H9 (cell line): ENCODE measurements at regions not wholly inside any gene's neighbourhood (a gene's known extent, or its start where the extent isn't known, plus 50 kb on each side); places are given as distances from the start of the nearest gene placed in this dataset.

Source experiments
- DNase-seq: peaks from one replicate; pipeline ENCODE4 v3.0.0-alpha.2; 2017
- H2AFZ ChIP-seq: one replicate; pipeline ENCODE4 v1.6.1; 2013; ENCODE audit warnings: mild to moderate bottlenecking, low read length, control low read depth, moderate library complexity
- H2AK5ac ChIP-seq: 2 replicates; pipeline ENCODE4 v1.6.1; 2013; ENCODE audit warnings: low read length, control low read depth, mixed read lengths; ENCODE audit not compliant: insufficient read length
- H2BK120ac ChIP-seq: one replicate; pipeline ENCODE4 v1.6.1; 2013; ENCODE audit warnings: low read depth, mild to moderate bottlenecking, low read length, control low read depth, inconsistent platforms; ENCODE audit not compliant: poor library complexity, severe bottlenecking
- H2BK12ac ChIP-seq: 2 replicates; pipeline ENCODE4 v1.6.1; 2013; ENCODE audit warnings: low read length, control low read depth, mixed read lengths, low read depth; ENCODE audit not compliant: insufficient read length
- H2BK15ac ChIP-seq: 2 replicates; pipeline ENCODE4 v1.6.1; 2013; ENCODE audit warnings: low read depth, low read length, control low read depth
- H2BK20ac ChIP-seq: one replicate; pipeline ENCODE4 v1.6.1; 2013; ENCODE audit warnings: low read depth, mild to moderate bottlenecking, low read length, control low read depth, inconsistent platforms; ENCODE audit not compliant: poor library complexity, severe bottlenecking
- H2BK5ac ChIP-seq: 2 replicates; pipeline ENCODE4 v1.6.1; 2013; ENCODE audit warnings: low read length, control low read depth, mixed read lengths; ENCODE audit not compliant: insufficient read length
- H3K14ac ChIP-seq: 2 replicates; pipeline ENCODE4 v1.6.1; 2013; ENCODE audit warnings: low read length, control low read depth; ENCODE audit not compliant: insufficient read depth
- H3K18ac ChIP-seq: 2 replicates; pipeline ENCODE4 v1.6.1; 2013; ENCODE audit warnings: low read depth, mild to moderate bottlenecking, mixed read lengths, low read length, control low read depth; ENCODE audit not compliant: insufficient read length
- H3K23ac ChIP-seq: 2 replicates; pipeline ENCODE4 v1.6.1; 2013; ENCODE audit warnings: low read length, control low read depth, mixed read lengths, low read depth; ENCODE audit not compliant: insufficient read length
- H3K23me2 ChIP-seq: 2 replicates; pipeline ENCODE4 v1.6.1; 2013; ENCODE audit warnings: low read depth, mild to moderate bottlenecking, mixed read lengths, low read length, control low read depth; ENCODE audit not compliant: insufficient read length, poor library complexity, severe bottlenecking
- H3K27ac ChIP-seq: 2 replicates; pipeline ENCODE4 v1.5.1; 2013; ENCODE audit warnings: low read length, control low read depth, mixed read lengths, low read depth; ENCODE audit not compliant: insufficient read length
- H3K27me3 ChIP-seq: 2 replicates; pipeline ENCODE4 v1.6.1; 2013; ENCODE audit warnings: low read length, control low read depth, inconsistent platforms; ENCODE audit not compliant: insufficient read depth
- H3K4ac ChIP-seq: 2 replicates; pipeline ENCODE4 v1.6.1; 2013; ENCODE audit warnings: low read depth, mild to moderate bottlenecking, control low read depth, inconsistent platforms, low read length, moderate library complexity
- H3K4me1 ChIP-seq: 2 replicates; pipeline ENCODE4 v1.6.1; 2013; ENCODE audit warnings: low read length, control low read depth, inconsistent platforms; ENCODE audit not compliant: insufficient read depth
- H3K4me2 ChIP-seq: 2 replicates; pipeline ENCODE4 v1.6.1; 2013; ENCODE audit warnings: low read length, control low read depth, mixed read lengths; ENCODE audit not compliant: insufficient read length, insufficient read depth
- H3K56ac ChIP-seq: 2 replicates; pipeline ENCODE4 v1.6.1; 2013; ENCODE audit warnings: low read depth, mild to moderate bottlenecking, mixed read lengths, low read length, control low read depth; ENCODE audit not compliant: insufficient read length
- H3K79me1 ChIP-seq: 2 replicates; pipeline ENCODE4 v1.6.1; 2013; ENCODE audit warnings: low read depth, mild to moderate bottlenecking, moderate library complexity, low read length, control low read depth, inconsistent platforms; ENCODE audit not compliant: insufficient read depth, poor library complexity, severe bottlenecking
- H3K79me2 ChIP-seq: 2 replicates; pipeline ENCODE4 v1.6.1; 2013; ENCODE audit warnings: low read length, control low read depth, inconsistent platforms; ENCODE audit not compliant: insufficient read depth
- H3K9ac ChIP-seq: 2 replicates; pipeline ENCODE4 v1.6.1; 2013; ENCODE audit warnings: low read length, control low read depth, mixed read lengths; ENCODE audit not compliant: insufficient read length; ENCODE audit errors: extremely low read depth
- H3K9me3 ChIP-seq: one replicate; pipeline ENCODE4 v1.6.1; 2013; ENCODE audit warnings: low read depth, low read length, inconsistent platforms; ENCODE audit not compliant: control insufficient read depth
- H3T11ph ChIP-seq: one replicate; pipeline ENCODE4 v1.6.1; 2013; ENCODE audit warnings: mild to moderate bottlenecking, low read length, control low read depth, inconsistent platforms
- H4K20me1 ChIP-seq: one replicate; pipeline ENCODE4 v1.6.1; 2013; ENCODE audit not compliant: control insufficient read depth, insufficient read length, insufficient read depth
- H4K5ac ChIP-seq: 2 replicates; pipeline ENCODE4 v1.6.1; 2013; ENCODE audit warnings: low read depth, mild to moderate bottlenecking, mixed read lengths, low read length, control low read depth; ENCODE audit not compliant: insufficient read length
- H4K8ac ChIP-seq: replicated peaks from 2 replicates; pipeline ENCODE4 v1.6.1; 2013; ENCODE audit warnings: low read length, control low read depth, mixed read lengths, low read depth; ENCODE audit not compliant: insufficient read length
- H4K91ac ChIP-seq: 2 replicates; pipeline ENCODE4 v1.6.1; 2013; ENCODE audit warnings: low read depth, mild to moderate bottlenecking, moderate library complexity, mixed read lengths, low read length, control low read depth; ENCODE audit not compliant: insufficient read length
- H3K27ac Mint-ChIP-seq, 3 experiments: 2 replicates in 2 of 3; 3 replicates in 1 of 3; pipeline ENCODE4 v1.8.0; 2020 to 2021; ENCODE audit warnings: mixed read lengths in 3 of 3, mild to moderate bottlenecking in 1 of 3, moderate library complexity in 1 of 3
- H3K27me3 Mint-ChIP-seq: 2 replicates; pipeline ENCODE4 v1.8.0; 2021; ENCODE audit warnings: low read depth, mild to moderate bottlenecking, moderate library complexity, mixed read lengths
- H3K36me3 Mint-ChIP-seq, 3 experiments: 2 replicates in 2 of 3; 3 replicates in 1 of 3; pipeline ENCODE4 v1.8.0; 2020 to 2021; ENCODE audit warnings: low read depth in 3 of 3, mixed read lengths in 3 of 3; ENCODE audit not compliant: insufficient read depth in 1 of 3
- H3K4me1 Mint-ChIP-seq, 2 experiments: 2 replicates each; pipeline ENCODE4 v1.8.0; 2020; ENCODE audit warnings: mixed read lengths in 2 of 2
- H3K4me3 Mint-ChIP-seq, 2 experiments: 2 replicates in 1 of 2; 3 replicates in 1 of 2; pipeline ENCODE4 v1.8.0; 2020 to 2021; ENCODE audit warnings: mild to moderate bottlenecking in 2 of 2, mixed read lengths in 2 of 2, moderate library complexity in 1 of 2
- H3K9me3 Mint-ChIP-seq, 2 experiments: 2 replicates in 1 of 2; 3 replicates in 1 of 2; pipeline ENCODE4 v1.8.0; 2020; ENCODE audit warnings: mild to moderate bottlenecking in 2 of 2, mixed read lengths in 2 of 2, moderate library complexity in 1 of 2
- WGBS: extraction: QIAGEN DNeasy Blood & Tissue Kit; methylation state at CpG from one replicate; pipeline ENCODE4 v1.1.7; 2013; ENCODE audit warnings: missing lambda C conversion rate, low lambda C conversion rate, mixed read lengths; ENCODE audit not compliant: insufficient read length; ENCODE audit errors: extremely low coverage; 5-methylcytosine and 5-hydroxymethylcytosine counted together
- TF ChIP-seq, protein P1 (sequence below): fragments of 200-600 bp; sonication (generic); conservative IDR thresholded peaks from 3 replicates; pipeline ENCODE4 v1.8.0; 2021; ENCODE audit warnings: antibody characterized with exemption, mild to moderate bottlenecking

DNA sequence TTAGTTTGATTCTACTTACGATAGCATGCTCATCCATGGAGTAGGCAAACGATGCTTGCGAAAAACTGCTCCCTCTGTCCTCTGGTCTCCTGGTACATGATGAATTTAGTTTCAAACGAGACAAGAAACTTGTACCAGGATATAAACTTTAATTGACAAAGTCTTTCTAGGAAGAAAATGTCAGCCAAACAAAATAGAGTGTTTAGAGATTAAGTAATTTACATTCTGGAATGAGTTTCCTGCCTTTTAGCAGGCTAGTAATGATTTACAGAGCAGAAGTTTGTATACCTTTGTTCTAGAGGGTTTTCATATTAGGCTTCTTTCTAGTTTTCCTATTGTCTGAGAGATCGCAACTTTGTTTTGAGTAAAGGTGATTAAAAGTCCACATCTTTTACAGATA is 206.9 kb downstream of the RPL10L start:
- Histone ChIP-seq H3K23me2 (no peaks in the 10 kb centered on the region), H3K79me1 (no peaks in the 10 kb centered on the region), H3K9me3 (no peaks in the 10 kb centered on the region), H3K23ac (no peak overlapping the region), H3K27ac (no peak overlapping the region), H2BK15ac (no peak overlapping the region), H3K79me2 (no peaks in the 10 kb centered on the region), H2AFZ (no peak overlapping the region), H2BK5ac (no peak overlapping the region), H4K8ac (no peak overlapping the region), H3K4me1 (no peaks in the 10 kb centered on the region), H2BK20ac (no peak overlapping the region), H4K5ac (no peak overlapping the region), H4K91ac (no peak overlapping the region), H2BK12ac (no peak overlapping the region), H3K9ac (no peak overlapping the region), H2AK5ac (no peak overlapping the region), H3K4me2 (no peak overlapping the region), H3K27me3 (no peaks in the 10 kb centered on the region), H3K4ac (no peak overlapping the region), H3K18ac (no peak overlapping the region), H3K56ac (no peak overlapping the region), H4K20me1 (no peaks in the 10 kb centered on the region), H2BK120ac (no peak overlapping the region), H3K14ac (no peak overlapping the region), H3T11ph (no peak overlapping the region)
- no CpG with 5 or more reads among the region's 5 CpGs for WGBS
- Mint-ChIP-seq H3K36me3 (peaks cover 0 to 9% (median 7%) of the 10 kb centered on the region in 3 experiments; a peak in 3 of 7 replicates), H3K4me1 (peaks cover 16 to 19% of the 10 kb centered on the region in 2 experiments), H3K4me3 (no peak overlapping the region), H3K27me3 (peaks cover 3% of the 10 kb centered on the region), H3K9me3 (peaks cover 6 to 15% of the 10 kb centered on the region in 2 experiments; a peak in 4 of 5 replicates), H3K27ac (no peak overlapping the region)
- TF ChIP-seq, protein P1, sequence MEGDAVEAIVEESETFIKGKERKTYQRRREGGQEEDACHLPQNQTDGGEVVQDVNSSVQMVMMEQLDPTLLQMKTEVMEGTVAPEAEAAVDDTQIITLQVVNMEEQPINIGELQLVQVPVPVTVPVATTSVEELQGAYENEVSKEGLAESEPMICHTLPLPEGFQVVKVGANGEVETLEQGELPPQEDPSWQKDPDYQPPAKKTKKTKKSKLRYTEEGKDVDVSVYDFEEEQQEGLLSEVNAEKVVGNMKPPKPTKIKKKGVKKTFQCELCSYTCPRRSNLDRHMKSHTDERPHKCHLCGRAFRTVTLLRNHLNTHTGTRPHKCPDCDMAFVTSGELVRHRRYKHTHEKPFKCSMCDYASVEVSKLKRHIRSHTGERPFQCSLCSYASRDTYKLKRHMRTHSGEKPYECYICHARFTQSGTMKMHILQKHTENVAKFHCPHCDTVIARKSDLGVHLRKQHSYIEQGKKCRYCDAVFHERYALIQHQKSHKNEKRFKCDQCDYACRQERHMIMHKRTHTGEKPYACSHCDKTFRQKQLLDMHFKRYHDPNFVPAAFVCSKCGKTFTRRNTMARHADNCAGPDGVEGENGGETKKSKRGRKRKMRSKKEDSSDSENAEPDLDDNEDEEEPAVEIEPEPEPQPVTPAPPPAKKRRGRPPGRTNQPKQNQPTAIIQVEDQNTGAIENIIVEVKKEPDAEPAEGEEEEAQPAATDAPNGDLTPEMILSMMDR = no peak
- DNase-seq = no peak
